Stomach (tissue), 4 donors: ENCODE measurements at regions not wholly inside any gene's neighbourhood (a gene's known extent, or its start where the extent isn't known, plus 50 kb on each side); places are given as distances from the start of the nearest gene placed in this dataset.

Experiments
- POLR2A ChIP-seq, 4 donors: fragments of 450-650 bp; IDR thresholded peaks; one replicate each; pipeline ENCODE4 v1.6.1; 2016; ENCODE audit warnings: antibody characterized with exemption in 4 of 4, control low read depth in 2 of 4, mild to moderate bottlenecking in 1 of 4, moderate library complexity in 1 of 4
- POLR2AphosphoS5 ChIP-seq, 3 donors: sonication (generic); formaldehyde crosslinking; IDR thresholded peaks; one replicate each; pipeline ENCODE4 v1.6.1; 2016; ENCODE audit warnings: antibody characterized with exemption in 3 of 3
- TF ChIP-seq, protein P1 (sequence below), 7 experiments: fragments of 450-650 bp in 4 of 7; fragments of 200-600 bp in 3 of 7; sonication (generic) in 3 of 7; IDR thresholded peaks; one replicate each; pipeline ENCODE4 v1.5.1; 2016 to 2019; ENCODE audit warnings: antibody characterized with exemption in 7 of 7, control low read depth in 2 of 7, mild to moderate bottlenecking in 1 of 7

DNA sequence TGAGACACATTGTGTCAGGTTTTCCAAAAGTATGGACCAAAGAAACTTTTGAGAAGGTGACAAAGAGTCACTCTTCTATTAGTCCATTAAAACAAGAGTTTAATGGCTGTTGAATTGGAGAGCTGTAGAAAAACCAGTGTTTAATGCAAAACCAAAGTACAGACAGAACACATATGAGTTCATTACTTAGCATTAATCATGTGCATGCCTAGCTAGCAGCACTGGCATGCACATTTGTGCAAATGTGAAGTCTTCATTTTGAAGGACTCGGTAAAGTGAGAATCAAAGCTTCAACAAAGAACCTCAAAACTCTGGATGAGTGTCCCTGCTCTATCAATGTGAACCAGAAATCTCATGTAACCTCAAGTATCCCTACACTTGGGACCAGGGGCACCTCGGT, 256.3 kb upstream of the PPARGC1A start:
- TF ChIP-seq POLR2A (IDR thresholded peaks at IDR 0.05): no peak
- TF ChIP-seq, protein P1, sequence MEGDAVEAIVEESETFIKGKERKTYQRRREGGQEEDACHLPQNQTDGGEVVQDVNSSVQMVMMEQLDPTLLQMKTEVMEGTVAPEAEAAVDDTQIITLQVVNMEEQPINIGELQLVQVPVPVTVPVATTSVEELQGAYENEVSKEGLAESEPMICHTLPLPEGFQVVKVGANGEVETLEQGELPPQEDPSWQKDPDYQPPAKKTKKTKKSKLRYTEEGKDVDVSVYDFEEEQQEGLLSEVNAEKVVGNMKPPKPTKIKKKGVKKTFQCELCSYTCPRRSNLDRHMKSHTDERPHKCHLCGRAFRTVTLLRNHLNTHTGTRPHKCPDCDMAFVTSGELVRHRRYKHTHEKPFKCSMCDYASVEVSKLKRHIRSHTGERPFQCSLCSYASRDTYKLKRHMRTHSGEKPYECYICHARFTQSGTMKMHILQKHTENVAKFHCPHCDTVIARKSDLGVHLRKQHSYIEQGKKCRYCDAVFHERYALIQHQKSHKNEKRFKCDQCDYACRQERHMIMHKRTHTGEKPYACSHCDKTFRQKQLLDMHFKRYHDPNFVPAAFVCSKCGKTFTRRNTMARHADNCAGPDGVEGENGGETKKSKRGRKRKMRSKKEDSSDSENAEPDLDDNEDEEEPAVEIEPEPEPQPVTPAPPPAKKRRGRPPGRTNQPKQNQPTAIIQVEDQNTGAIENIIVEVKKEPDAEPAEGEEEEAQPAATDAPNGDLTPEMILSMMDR (IDR thresholded peaks at IDR 0.05): no peak
- no peak for TF ChIP-seq POLR2AphosphoS5 (IDR thresholded peaks at IDR 0.05)
